ENCODE measurements at regions not wholly inside any gene's neighbourhood (a gene's known extent, or its start where the extent isn't known, plus 50 kb on each side); places are given as distances from the start of the nearest gene placed in this dataset.

DNA sequence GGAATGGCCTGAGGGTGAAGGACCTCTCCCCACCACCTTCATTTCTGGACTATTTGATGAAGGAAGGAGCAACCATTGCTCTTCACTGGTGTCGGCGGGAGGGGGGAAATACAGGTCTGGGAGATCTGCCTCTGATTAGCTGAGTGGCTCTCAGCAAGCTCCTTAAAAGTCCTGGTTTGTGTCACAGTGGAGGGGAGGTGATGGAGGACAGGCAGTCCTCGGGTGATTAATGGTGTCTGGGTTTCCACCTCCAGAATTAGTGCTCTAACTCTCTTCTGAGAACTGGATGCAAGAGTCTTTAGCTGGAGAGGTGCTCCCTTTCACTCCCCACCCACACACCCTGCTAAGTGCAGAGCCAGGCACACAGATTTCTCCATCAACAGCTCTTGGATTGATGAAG, 83.2 kb downstream of the TTC32 start:
- TF ChIP-seq CTCF (IDR thresholded peaks at IDR 0.05; ENCODE audit: unreplicated experiment), result no peak
- BruUV-seq (replicated peaks), result no TSS peak
- intact Hi-C loops (cut with micrococcal nuclease), result no loop called here
- ChIA-PET CTCF (interaction anchor here (1.1 to 1.5 kb wide), 2 partner anchors 9 to 22 kb away, joined by 3 to 4 read pairs; no protein-coding TSS in a partner anchor), POLR2A (no interaction called here)
- Mint-ChIP-seq H3K4me3 (ENCODE audit: unreplicated experiment) (no peak overlapping the region), H3K36me3 (ENCODE audit: insufficient read depth, unreplicated experiment) (no peaks in the 10 kb centered on the region), H3K4me1 (ENCODE audit: insufficient read depth, unreplicated experiment) (no peaks in the 10 kb centered on the region), H3K9me3 (ENCODE audit: unreplicated experiment) (no peaks in the 10 kb centered on the region), H3K27ac (ENCODE audit: low read depth, unreplicated experiment) (no peak overlapping the region), H3K27me3 (ENCODE audit: insufficient read depth, unreplicated experiment) (no peaks in the 10 kb centered on the region)
- no peak for DNase-seq (ENCODE audit: unreplicated experiment)

DNA sequence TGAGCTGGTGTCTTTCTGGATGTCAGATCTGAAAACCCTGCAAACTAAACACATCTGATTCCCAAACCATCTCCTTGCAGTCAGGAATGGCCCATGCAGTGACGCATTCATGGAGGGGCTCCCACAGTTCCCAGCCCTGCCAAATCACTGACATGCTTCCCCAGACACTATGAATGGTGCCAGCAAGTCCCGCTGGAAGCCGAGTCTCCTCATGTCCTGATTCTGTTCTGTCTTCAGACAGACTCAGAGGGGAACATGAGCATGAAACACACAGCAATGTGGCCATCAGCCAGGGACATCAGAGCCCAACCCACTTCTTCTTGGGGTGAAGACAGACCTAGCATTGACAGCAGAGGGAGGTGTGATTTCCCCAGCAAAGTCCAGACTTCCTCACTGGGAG, 83.7 kb downstream of the TTC32 start:
- Mint-ChIP-seq H3K27me3 (ENCODE audit: insufficient read depth, unreplicated experiment) (no peaks in the 10 kb centered on the region), H3K27ac (ENCODE audit: low read depth, unreplicated experiment) (no peak overlapping the region), H3K36me3 (ENCODE audit: insufficient read depth, unreplicated experiment) (no peaks in the 10 kb centered on the region), H3K4me1 (ENCODE audit: insufficient read depth, unreplicated experiment) (no peaks in the 10 kb centered on the region), H3K9me3 (ENCODE audit: unreplicated experiment) (no peaks in the 10 kb centered on the region), H3K4me3 (ENCODE audit: unreplicated experiment) (no peak overlapping the region)
- CTCF ChIA-PET, result interaction anchor here (0.6 to 1.5 kb wide), 2 partner anchors 10 to 12 kb away, joined by 4 read pairs; no protein-coding TSS in a partner anchor
- intact Hi-C loops (cut with micrococcal nuclease), result no loop called here
- no peak for TF ChIP-seq CTCF (IDR thresholded peaks at IDR 0.05; ENCODE audit: unreplicated experiment)
- POLR2A ChIA-PET, result no interaction called here
- no peak for DNase-seq (ENCODE audit: unreplicated experiment)
- no TSS peak for BruUV-seq (replicated peaks)

DNA sequence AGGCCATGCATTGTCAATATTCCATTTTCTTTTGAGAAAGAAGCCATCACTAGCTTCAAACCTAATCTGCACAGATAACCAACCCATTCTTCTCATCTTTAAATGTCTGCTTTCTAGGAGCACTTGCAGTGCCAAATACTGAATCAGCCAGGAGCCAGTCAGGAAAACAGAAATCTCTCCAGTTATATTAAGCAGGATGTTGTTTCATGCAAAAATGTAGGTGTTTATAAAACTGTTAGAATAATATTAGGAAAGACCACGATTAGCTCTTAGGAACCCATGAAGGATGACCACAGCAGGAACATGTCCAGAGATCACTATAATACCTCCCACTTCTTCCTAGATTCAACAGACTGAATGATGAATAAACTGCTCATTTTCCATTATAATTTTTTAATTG, 86.0 kb downstream of the TTC32 start:
- H3K4me3 Mint-ChIP-seq (ENCODE audit: unreplicated experiment), result no peak overlapping the region
- H3K9me3 Mint-ChIP-seq (ENCODE audit: unreplicated experiment), result no peaks in the 10 kb centered on the region
- H3K36me3 Mint-ChIP-seq (ENCODE audit: insufficient read depth, unreplicated experiment), result no peaks in the 10 kb centered on the region
- POLR2A ChIA-PET, result interaction anchor here (0.9 kb wide), 1 partner anchor 14 kb away, joined by 3 read pairs; no protein-coding TSS in a partner anchor
- CTCF ChIA-PET, result no interaction called here
- TF ChIP-seq CTCF (IDR thresholded peaks at IDR 0.05; ENCODE audit: unreplicated experiment), result no peak
- H3K4me1 Mint-ChIP-seq (ENCODE audit: insufficient read depth, unreplicated experiment), result no peaks in the 10 kb centered on the region
- H3K27ac Mint-ChIP-seq (ENCODE audit: low read depth, unreplicated experiment), result no peak overlapping the region
- no TSS peak for BruUV-seq (replicated peaks)
- DNase-seq (ENCODE audit: unreplicated experiment), result no peak
- H3K27me3 Mint-ChIP-seq (ENCODE audit: insufficient read depth, unreplicated experiment), result no peaks in the 10 kb centered on the region
- intact Hi-C loops (cut with micrococcal nuclease), result no loop called here

GRCh38 chr2:19812166-19812565, 89.6 kb downstream of the TTC32 start:
- ChIA-PET POLR2A (no interaction called here), CTCF (no interaction called here)
- intact Hi-C loops (cut with micrococcal nuclease), result no loop called here
- no peak for DNase-seq (ENCODE audit: unreplicated experiment)
- Mint-ChIP-seq H3K27me3 (ENCODE audit: insufficient read depth, unreplicated experiment) (no peaks in the 10 kb centered on the region), H3K27ac (ENCODE audit: low read depth, unreplicated experiment) (no peak overlapping the region), H3K36me3 (ENCODE audit: insufficient read depth, unreplicated experiment) (no peaks in the 10 kb centered on the region), H3K4me1 (ENCODE audit: insufficient read depth, unreplicated experiment) (no peaks in the 10 kb centered on the region), H3K4me3 (ENCODE audit: unreplicated experiment) (no peak overlapping the region), H3K9me3 (ENCODE audit: unreplicated experiment) (no peaks in the 10 kb centered on the region)
- TF ChIP-seq CTCF (IDR thresholded peaks at IDR 0.05; ENCODE audit: unreplicated experiment), result no peak
- no TSS peak for BruUV-seq (replicated peaks)
